AG04450 (cell line): ENCODE measurements at regions not wholly inside any gene's neighbourhood (a gene's known extent, or its start where the extent isn't known, plus 50 kb on each side); places are given as distances from the start of the nearest gene placed in this dataset.

Experiments
- CTCF ChIA-PET: fragments of 300-600, 350-600 bp; formaldehyde crosslinking; extraction: SDS; loops from one replicate; lab custom pipeline; 2022; ENCODE audit warnings: antibody characterized with exemption, inconsistent platforms; lab: Charles Lee
- POLR2A ChIA-PET: fragments of 350-600 bp; formaldehyde crosslinking; extraction: SDS; loops from one replicate; lab custom pipeline; 2021; ENCODE audit warnings: antibody characterized with exemption, inconsistent platforms; lab: Yijun Ruan, JAX
- DNase-seq: peaks from one replicate; pipeline ENCODE4 v3.0.0-alpha.2; 2011; ENCODE audit warnings: low read depth, low spot score
- H3K27ac ChIP-seq: one replicate; pipeline ENCODE4 v1.5.1; 2012; ENCODE audit warnings: low read depth, low read length, control low read depth
- H3K27me3 ChIP-seq: one replicate; pipeline ENCODE4 v1.6.0; 2012; ENCODE audit warnings: low read length; ENCODE audit not compliant: control insufficient read depth, insufficient read depth
- H3K4me3 ChIP-seq: 2 replicates; pipeline ENCODE4 v1.5.1; 2011; ENCODE audit warnings: mild to moderate bottlenecking, low read depth, low read length, control low read depth
- H3K9me3 ChIP-seq: 2 replicates; pipeline ENCODE4 v1.5.1; 2012; ENCODE audit warnings: low read length; ENCODE audit not compliant: control insufficient read depth, insufficient read depth
- TF ChIP-seq, protein P1 (sequence below): IDR thresholded peaks from 2 replicates; pipeline ENCODE4 v1.5.1; 2011; ENCODE audit warnings: low read depth, low read length, control low read depth, inconsistent platforms

DNA sequence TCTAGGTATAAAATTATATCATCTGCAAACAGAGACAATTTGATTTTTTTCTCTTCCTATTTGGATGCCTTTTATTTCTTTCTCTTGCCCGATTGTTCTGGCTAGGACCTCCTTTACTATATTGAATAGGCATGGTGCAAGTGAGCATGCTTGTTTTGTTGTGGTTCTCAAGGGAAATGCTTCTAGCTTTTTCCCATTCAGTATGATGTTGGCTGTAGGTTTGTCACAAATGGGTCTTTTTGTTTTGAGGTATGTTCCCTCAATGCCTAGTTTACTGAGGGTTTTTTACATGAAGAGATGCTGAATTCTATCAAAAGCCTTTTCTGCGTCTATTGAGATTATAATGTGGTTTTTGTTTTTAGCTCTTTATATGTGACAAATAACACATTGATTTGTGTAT lies 198.2 kb upstream of the GHR start:
- ChIA-PET CTCF (no interaction called here), POLR2A (no interaction called here)
- Histone ChIP-seq H3K4me3 (no peak overlapping the region), H3K27ac (no peak overlapping the region), H3K27me3 (no peaks in the 10 kb centered on the region), H3K9me3 (no peaks in the 10 kb centered on the region)
- TF ChIP-seq, protein P1, sequence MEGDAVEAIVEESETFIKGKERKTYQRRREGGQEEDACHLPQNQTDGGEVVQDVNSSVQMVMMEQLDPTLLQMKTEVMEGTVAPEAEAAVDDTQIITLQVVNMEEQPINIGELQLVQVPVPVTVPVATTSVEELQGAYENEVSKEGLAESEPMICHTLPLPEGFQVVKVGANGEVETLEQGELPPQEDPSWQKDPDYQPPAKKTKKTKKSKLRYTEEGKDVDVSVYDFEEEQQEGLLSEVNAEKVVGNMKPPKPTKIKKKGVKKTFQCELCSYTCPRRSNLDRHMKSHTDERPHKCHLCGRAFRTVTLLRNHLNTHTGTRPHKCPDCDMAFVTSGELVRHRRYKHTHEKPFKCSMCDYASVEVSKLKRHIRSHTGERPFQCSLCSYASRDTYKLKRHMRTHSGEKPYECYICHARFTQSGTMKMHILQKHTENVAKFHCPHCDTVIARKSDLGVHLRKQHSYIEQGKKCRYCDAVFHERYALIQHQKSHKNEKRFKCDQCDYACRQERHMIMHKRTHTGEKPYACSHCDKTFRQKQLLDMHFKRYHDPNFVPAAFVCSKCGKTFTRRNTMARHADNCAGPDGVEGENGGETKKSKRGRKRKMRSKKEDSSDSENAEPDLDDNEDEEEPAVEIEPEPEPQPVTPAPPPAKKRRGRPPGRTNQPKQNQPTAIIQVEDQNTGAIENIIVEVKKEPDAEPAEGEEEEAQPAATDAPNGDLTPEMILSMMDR, result no peak
- no peak for DNase-seq

GRCh38 chr5:42228279-42228678 lies 195.0 kb upstream of the GHR start:
- Histone ChIP-seq H3K27ac (no peak overlapping the region), H3K4me3 (no peak overlapping the region), H3K9me3 (no peaks in the 10 kb centered on the region), H3K27me3 (no peaks in the 10 kb centered on the region)
- POLR2A ChIA-PET, result no interaction called here
- CTCF ChIA-PET, result no interaction called here
- TF ChIP-seq, protein P1, result no peak
- no peak for DNase-seq

DNA sequence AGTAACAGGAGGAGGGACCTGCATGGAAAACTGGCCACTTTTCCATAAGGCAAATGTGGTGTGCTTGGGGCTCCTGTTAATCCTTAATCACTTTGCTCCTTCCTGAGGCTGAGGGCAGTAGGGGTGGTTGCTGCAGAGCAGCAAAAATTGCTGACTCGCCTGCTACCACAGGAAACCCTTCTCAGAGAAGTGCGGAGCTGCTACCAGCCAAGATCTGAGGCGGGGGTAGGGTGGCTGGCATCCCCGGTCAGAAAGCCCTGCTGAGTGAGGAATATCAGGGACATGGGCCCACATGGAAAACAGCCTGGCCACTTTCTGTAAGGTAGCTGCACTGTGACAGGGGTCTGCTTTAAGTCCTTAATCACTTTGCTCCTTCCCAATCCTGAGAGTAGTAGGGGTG lies 192.4 kb upstream of the GHR start:
- Histone ChIP-seq H3K4me3 (no peak overlapping the region), H3K27ac (no peak overlapping the region), H3K27me3 (no peaks in the 10 kb centered on the region), H3K9me3 (no peaks in the 10 kb centered on the region)
- no peak for DNase-seq
- ChIA-PET CTCF (no interaction called here), POLR2A (no interaction called here)
- TF ChIP-seq, protein P1, result no peak

- ChIA-PET POLR2A (no interaction called here), CTCF (no interaction called here)
- TF ChIP-seq, protein P1, result no peak
- Histone ChIP-seq H3K4me3 (no peak overlapping the region), H3K27ac (no peak overlapping the region), H3K27me3 (no peaks in the 10 kb centered on the region), H3K9me3 (no peaks in the 10 kb centered on the region)
- DNase-seq, result no peak
Observed at GRCh38 chr5:42235241-42235640, 188.0 kb upstream of the GHR start.

- Histone ChIP-seq H3K9me3 (no peaks in the 10 kb centered on the region), H3K27me3 (no peaks in the 10 kb centered on the region), H3K4me3 (no peak overlapping the region), H3K27ac (no peak overlapping the region)
- POLR2A ChIA-PET, result no interaction called here
- TF ChIP-seq, protein P1, result no peak
- no peak for DNase-seq
- CTCF ChIA-PET, result no interaction called here
Observed at GRCh38 chr5:42235837-42236236, 187.4 kb upstream of the GHR start.
